UCSD-AML1 (cell line): ENCODE measurements at regions not wholly inside any gene's neighbourhood (a gene's known extent, or its start where the extent isn't known, plus 50 kb on each side); places are given as distances from the start of the nearest gene placed in this dataset.
A peak's percentile ranks its signal among the peaks of the same experiment; 100 is the strongest.

ENCODE experiments used
- DNase-seq: peaks from one replicate; lab custom pipeline; 2025; ENCODE audit not compliant: unreplicated experiment; lab: John Stamatoyannopoulos, UW

DNA sequence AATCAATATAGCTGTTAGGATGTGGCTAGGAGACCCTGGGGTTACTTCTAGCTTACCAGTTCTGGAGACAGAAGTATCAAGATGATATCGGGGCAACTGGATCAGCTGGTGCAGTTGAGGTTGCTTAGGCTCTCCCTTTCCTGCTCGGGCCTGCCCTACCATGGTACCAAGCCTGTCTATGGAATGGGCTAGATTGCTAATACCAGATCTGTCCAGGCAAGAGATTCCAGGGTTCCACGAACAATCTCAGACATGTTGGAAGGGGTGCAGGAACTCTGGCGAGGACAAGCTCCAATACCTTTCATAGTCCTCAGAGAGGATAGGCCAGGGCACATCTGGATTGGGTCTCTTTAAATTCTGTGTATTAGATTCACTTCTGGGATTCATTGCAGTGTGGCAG lies 53.8 kb downstream of the ADM start:
- no peak for DNase-seq

DNA sequence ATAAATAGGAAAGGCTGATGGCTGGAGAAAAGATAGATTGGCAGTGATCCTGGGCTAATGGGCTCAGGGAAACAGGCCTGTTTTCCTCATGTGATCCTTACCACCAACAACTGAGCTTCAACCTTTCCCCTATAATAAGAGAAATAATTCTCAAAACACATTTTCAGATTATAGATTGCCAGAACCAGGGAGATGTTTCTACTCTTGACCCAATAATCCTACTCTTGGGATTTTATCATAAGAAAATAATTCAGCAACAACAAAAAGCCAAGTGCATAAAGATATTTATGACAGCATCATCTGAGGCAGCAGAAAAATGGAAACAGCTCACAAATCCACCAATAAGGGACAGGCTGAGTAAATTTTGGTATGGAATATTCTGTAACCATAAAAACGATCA lies 54.3 kb downstream of the ADM start:
- no peak for DNase-seq

DNA sequence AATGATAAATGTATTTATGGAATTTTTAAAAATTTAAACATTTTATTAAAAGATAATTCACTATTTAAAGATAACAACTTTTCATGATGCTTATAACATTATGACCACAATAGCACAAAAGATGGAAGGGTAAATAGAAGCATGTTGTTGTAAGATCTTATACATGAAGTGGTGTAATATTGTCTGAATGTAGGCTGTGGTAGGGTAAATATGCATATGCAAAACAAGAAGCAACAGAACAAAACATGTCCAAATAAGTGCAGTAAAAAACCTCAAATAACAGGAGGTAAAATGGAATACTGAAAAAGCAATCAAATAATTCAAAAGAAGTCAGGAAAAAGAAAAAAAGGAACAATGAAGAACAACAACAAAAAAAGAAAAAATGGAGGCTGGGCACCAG lies 56.0 kb downstream of the ADM start:
- DNase-seq: no peak

DNA sequence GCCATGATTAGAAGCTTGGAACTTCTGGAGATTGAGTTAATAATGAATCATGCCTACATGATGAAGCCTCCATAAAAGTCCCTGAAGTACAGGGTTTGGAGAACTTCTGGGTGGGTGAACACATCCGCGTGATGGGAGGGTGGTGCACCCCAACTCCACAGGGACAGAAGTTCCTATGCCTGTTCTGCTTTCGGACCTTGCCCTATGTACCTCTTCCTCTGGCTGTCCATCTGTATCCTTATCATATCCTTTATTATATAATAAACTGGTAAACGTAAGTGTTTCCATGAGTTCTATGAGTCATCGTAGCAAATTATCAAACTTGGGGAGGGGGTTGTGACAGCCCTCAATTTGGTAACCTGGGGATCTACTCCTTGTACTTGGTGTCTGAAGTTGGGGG lies 60.2 kb downstream of the ADM start:
- DNase-seq: no peak

DNA sequence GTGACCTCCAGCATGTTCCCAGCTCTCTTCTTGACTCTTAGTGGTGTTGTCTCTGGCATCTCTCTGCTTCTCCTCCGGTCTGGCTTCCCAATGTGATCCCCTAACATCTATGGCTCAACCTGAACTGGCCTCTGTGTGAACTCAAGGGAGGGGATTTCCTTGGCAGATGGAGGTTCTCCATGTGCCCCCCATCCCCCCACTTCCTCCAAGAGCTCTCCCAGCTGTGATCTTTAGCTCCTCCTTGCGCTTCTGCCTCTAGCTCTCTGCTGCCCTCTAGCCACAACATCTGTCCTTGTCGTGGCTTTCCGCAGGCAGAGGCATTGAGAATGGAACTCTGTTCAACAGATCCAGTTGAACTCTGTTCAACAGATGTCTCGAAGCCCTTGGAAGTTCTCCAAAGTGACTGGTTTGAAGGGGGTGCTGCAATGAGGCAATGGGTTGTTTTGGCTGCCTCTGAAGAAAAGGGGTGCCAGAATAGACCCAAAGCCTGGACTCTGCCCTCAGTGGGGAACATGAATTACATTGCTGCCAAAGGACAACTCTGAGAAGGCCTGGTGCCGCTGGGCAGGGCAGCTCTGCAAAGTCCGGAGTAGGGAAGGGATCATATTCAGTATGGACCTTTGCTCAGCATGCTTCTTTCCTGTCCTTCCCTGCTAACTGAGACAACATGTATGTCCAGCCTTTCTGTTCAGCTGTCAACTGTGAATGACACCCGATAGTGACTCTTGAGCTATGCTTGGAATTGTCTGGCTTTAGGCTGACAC lies 61.9 kb downstream of the ADM start:
- DNase-seq: peak; percentile 85

DNA sequence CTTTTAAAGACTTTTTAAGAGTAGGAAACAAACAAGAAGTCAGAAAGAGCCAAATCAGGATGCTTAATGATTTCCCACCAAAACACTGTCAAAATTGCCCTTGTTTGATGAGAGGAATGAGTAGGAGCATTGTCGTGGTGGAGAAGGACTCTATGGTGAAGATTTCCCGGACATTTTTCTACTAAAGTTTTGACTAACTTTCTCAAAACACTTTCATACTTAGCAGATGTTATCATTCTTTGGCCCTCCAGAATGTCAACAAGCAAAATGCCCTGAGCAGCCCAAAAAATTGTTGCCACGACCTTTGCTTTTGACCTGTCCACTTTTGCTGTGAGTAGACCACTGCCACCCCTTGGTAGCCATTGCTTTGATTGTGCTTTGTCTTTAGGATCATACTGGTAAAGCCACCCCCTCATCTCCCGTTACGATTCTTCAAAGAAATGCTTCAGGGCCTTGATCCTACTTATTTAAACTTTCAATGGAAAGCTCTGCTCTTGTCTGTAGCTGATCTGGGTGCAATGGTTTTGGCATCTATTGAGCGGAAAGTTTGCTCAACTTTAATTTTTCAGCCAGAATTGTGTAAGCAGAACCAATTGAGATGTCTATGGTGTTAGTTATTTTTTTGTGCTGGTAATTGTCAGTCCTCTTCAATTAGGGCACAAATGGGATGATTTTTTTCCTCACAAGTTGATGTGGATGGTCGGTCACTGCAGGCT lies 67.2 kb downstream of the ADM start:
- DNase-seq: no peak

DNA sequence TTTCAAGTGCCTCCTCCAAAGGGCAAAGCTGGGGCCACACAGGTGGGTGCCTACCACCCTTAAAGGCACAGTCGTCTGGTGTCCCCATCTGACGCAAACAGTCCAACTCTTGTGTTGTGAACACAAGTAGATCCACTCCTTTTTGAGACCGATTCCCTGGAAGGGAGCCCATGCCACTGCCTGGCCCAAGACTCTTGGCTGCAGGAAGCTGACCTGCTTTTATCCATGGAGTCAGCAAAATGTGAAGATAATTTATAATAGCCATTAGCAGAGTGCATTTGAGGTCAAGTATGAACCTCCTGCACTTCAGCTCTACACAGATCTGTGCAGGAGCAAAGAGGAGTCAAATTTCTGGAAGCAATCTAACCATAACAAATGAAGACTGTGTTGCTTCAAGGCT lies 68.5 kb downstream of the ADM start:
- DNase-seq: no peak

DNA sequence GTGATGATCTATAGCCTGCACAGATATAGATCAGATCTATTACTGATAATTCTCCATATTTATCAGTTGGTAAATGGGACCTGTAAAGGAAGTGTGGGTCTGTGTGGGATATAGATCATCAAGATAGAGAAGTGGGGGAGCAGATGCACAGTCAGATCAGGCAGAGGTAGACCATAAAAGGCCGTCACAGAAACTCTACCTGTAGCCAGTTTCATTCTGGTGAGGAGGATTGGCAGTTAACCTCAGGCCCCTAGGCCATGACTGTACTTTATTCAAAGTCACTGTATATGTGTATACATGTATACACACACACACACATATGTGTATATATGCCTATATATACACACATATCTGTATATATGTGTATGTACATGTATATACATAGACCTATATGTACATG lies 69.1 kb downstream of the ADM start:
- no peak for DNase-seq

DNA sequence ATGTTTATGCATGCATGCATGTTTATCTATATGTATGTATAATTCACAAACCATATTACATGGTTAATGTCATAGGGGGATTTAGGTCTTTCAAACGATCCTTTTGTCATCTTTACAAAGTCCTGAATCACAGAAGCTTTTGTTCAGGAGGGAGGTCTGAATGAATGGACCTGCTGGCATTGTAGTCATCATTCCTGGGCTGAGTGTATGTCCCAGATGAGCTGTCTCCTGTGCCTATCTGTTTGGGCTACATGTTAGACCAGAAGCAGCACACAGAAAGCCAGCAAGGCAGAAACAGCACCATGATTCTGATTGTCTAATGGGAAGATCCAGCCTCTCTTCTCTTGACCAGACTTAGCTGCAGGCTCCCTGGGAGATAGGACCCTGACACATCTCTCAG lies 69.5 kb downstream of the ADM start:
- no peak for DNase-seq

DNA sequence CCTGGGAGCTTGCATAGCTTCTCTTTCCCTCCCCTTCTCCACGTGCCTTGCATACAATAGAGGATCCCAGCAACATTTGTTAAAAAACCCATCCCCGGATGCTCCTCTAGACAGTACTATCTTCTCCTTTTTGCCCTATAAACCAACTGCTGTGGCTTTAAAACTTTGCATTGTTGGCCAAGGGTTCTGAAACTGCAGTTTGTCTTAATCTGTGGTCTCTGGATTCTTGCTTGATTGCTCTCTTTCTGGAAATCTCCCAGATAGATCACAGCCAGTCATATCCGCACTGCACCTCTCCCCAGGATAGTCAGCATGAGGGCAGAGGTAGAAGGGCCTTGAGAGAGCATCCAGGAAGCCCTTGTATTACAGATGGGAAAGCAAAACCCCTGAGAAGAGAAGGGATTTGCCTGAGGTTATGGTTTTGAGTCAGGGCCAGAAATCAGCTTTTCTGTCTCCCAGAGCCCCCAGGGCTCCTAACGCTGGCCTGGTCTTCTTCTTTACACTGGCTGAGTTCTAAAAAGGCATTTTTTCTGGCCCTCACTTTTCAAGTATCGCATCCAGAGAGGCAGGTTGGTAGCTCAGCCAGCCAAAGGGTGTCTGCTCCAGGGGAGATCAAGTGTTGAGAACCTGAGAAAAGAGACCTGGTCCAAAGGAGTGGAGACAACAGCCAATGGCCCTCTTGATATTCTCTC lies 70.6 kb downstream of the ADM start:
- DNase-seq: no peak

DNA sequence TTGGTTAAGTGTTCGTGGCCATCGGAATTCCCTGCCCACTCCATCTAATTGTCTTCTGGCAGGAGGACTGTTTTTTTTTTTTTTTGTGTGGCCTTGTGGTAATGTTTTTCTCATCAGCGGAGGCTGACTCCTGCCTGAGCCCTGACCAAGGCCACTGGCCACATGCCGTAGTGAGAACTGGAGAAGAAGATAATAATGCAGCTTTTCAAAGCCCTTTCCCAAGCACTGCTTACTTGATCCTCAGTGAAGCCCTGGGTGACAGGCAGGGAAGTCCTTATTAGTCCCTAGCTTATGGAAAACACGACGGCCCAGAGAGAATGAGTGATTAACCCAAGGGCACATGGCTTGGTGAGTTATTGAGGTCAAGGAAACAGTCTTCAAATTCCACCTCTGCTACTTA lies 71.2 kb downstream of the ADM start:
- no peak for DNase-seq

DNA sequence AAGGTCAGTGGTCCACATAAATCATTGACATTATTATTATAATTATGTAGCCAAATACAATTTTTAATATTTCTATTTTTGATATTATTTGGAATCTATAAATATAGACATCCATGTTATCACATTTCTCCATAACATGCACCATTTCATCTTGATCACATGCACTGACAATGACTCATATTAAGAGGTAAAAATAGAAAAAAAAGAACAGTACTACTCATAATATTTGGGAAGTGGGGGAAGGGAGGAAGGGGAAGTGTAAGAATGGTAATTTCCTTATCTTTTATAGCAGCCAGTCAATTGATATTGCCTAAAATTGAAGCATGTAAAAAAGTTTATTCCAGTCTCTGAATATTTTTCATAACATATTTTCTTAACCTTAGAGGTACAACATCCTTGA lies 72.3 kb downstream of the ADM start:
- DNase-seq: no peak

DNA sequence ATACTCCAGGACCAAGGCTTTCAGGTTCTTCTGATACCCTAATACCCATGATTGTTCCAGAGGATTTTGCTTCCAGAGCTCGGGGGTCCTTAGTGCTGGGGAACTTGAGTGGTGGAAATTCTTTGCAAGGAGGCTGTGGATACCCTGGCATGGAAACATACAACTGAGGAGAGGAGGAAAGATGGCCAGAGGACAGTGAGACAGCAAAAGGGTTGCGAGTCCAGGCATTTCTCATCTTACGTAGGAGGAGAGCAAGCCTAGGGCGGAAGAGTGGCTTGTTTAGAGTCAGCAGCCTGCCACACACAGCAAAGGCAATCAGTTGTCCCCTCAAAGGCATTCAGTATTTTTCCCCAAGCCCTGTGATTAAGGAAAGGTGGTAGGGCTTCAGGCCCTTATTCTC lies 73.5 kb downstream of the ADM start:
- DNase-seq: no peak

DNA sequence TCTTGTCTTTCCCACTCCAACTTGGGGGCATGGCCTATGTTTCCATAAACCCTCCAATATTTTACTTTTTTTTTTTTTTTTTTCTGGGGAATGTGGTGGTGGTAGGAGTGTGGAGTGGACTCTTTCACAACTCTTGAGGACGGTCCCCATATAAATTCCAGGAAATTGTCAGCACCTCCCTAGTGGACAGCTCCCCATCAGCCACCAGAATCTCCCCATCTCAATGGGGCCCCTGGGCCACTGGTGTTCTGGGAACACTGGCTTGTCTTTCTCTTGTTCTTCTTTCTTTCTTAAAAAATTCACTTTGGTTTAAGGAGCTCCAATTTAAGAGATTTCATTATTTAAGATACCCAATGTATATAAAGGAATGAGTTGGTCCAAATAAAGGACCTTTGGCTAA lies 74.1 kb downstream of the ADM start:
- DNase-seq: peak; percentile 34

DNA sequence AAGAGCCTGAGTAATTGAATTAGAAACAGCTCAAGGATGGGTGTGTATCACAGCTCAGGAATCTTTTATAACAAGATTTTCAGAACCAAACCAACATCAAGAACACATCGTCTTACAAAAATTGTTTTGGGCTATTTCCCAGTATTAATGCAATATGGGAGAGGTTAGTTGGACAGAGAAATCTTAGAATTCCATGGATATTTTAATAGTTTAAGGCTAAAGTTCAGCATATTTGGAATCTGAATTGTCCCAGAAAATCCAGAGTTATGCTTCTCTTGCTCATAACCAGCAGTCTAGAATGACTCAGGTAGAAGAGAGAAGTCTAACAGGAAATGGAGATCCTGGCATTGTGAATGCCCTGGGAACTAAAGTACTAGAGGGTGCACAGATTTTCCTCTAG lies 74.6 kb downstream of the ADM start:
- DNase-seq: no peak

DNA sequence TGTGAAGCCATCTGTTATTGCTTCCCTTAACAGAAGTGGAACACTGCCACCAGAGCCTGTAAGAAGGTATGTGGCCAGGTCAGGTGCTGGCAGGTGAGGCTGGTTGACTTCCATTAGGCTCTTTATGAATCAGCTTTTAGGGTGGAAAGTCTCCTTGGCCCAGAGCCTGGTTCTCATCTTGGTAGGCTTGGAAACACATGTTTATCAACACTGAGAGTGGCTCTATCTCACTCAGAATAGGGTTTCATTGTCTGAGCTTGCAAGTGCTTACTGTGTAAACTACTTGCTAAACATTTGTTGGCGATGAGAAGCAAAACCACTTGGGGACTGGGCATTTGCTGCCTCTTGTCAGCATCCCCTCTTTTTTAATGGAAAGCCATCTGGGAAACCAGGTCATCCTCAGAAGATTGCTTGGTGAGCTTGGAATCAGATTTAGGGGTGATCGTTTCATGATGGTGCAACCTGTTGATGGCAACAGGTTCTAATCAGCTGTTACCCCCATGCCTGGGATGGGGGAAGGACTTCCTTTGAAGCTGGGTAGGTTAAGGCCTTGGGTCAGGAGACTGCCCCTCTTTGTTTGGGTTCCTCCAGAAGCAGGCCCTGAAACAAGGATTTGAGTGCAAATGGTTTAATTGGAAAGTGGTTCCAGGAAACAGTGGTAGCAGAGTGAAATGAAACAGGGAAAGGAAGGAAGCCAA lies 75.0 kb upstream of the AMPD3 start:
- DNase-seq: no peak

DNA sequence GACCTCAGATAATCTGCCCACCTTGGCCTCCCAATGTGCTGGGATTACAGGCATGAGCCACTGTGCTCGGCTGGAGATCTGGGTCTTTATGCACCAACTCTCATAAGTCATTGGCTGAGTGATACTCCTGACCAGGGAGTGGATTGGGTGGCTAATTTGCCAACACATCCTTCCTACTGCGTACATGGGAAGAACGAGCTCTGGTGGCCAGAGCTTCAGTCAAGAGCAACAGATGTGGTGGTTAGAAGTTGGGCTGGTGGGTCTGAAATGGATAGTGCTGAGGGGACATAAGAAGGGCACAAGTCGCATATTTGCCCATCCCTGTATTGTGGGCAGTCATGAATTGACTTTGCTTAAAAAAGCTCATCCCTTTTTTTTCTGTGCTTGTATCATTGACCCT lies 74.1 kb upstream of the AMPD3 start:
- DNase-seq: no peak

DNA sequence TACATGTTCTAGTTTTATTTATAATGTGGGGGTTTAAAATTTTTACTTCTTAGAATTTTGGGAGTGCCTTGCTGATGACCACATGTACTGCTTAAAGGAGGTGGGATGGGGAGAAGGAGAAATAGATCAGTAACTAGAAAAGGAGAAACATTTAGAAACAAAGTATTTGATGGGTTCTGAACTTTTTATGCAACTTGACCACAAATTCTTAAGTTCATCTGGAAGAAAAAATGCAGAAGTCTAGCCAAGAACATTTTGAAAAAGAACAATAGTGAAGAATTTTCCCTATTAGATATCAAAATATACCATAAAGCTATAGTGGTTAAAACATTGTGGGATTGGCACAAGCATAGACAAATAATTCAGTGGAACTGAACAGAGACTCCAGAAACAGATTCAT lies 73.3 kb upstream of the AMPD3 start:
- no peak for DNase-seq

DNA sequence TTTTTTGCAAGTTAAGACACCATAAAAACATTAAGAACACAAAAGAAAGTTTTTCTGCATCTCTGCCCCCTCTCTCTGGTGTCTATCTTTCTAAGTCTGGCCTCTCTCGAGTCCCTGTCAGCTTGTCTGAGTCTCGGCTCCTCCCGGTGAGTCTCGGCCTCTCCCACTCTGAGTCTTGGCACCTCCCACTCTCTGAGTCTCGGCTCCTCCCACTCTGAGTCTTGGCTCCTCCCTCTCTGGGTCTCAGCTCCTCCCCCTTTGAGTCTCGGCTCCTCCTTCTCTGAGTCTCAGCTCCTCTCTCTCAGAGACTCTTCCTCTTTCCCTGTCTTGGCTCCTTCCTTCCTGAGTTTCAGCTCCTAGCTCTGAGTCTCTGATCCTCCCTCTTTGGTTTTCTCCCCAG lies 72.5 kb upstream of the AMPD3 start:
- DNase-seq: no peak

DNA sequence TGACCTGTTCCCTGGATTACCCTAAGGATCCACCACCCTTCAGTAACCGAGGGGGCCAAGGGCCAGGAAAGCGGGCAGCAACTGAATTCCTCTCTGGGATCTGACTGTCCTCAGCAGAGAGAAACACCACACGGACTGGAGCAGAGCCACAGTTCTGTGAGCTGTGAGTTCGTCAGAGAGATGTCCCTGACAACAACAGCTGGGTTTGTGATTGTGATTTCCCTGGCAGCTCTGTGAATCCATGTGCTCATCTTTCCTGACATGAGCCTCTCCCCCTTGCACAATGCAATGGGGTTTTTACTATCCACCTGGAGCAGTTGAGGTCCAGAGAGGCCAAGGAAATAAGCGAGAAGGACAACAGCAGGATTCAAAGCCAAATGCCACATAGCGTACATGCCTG lies 69.4 kb upstream of the AMPD3 start:
- DNase-seq: no peak

DNA sequence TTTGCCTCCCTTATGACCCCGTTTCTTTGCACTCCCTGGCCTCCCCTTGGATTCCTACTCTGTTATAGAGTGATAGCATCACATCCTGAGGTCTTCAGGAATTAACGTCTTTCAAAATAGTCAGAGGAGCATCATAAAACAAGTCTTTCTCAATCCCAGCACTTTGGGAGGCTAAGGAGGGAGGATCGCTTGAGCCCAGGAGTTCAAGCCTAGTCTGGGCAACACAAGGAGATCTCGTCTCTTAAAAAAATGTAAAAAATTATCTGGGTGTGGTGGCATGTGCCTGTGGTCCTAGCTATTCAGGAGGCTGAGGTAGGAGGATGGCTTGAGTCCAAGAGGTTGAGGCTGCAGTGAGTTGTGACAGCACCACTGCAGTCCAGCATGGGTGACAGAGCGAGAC lies 68.7 kb upstream of the AMPD3 start:
- no peak for DNase-seq

DNA sequence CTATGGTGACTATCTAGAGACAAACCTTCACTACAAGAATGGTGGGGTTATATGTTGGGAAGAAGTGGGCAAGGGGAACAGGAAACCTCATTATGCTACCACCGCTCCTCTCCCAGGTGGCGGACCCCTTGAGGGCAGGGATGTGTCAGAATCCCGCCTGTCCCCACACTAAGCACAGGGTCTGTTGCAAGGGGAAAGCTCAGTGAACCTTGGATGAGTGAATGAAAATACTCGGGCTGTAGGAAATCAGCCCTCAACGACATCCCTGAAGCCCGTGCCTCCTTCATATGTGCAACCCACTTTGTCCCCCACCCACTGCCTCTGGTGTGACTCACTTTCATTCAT lies 68.2 kb upstream of the AMPD3 start:
- DNase-seq: no peak
